GM18508 (cell line): ENCODE measurements at regions not wholly inside any gene's neighbourhood (a gene's known extent, or its start where the extent isn't known, plus 50 kb on each side); places are given as distances from the start of the nearest gene placed in this dataset.
"Not testable (repeated sequence)": the region's sequence is repeated elsewhere in the genome, so short reads cannot be mapped to it uniquely, and the experiment has no call there.

Experiments used
- ATAC-seq: cut with Tn5 transposase; IDR thresholded peaks from one replicate; pipeline ENCODE4 v1.9.1; 2021; ENCODE audit warnings: moderate number of reproducible peaks; ENCODE audit not compliant: insufficient read depth, unreplicated experiment

DNA sequence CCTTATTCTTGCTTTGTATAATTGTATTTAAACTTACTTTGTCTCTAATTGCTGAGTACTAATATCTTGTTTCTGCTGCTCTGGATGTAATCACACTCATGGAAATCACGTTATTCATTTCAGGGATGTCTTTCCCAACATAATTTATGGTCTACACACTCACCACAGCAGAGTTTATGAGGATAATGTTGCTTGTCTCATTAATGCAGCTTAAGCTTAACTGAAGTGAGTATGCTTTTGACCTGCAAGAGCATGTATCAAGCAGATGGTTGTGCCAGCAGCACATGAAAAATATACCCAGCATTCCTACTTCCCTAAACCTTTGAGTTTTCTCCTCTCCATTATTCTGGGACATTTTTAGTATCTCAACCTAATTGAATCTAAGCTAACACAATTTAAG lies 1080.9 kb downstream of the SLITRK5 start:
- no peak for ATAC-seq

DNA sequence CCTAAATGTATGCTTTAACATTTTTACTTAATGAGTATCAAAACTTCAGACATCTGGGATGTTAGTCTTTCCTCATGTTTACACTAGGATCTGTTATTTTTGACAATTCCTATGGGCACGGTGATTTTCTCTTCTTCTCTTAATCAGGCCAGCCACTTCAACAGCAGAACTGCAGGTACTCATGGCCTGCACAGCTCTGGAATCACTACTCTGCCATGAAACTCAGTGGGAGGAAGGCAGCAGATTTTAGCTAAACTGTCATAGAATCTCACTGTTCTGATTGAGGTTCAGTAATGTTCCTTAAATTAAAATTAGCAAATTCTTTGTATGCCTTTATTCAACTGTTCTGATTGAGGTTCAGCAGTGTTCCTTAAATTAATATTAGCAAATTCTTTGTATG lies 1083.0 kb downstream of the SLITRK5 start:
- no peak for ATAC-seq

DNA sequence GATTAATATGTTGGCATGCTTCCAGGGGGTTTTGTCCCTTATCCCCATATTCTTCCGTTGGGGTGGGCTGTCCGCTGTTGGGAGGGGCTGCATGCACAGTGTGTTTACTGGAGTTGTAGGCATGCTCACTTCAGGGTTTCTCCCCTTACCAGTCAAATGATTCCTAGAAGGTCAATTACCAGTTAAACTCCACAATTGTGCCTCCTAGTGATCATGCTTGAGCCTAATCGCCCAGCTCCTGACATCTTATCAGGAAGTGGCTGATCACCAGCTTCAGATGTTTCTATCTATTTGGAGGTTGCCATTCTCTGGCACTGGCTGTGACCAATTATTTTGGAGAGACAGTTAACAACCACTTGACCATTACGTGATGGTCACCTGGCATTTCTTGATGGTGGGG lies 1090.0 kb downstream of the SLITRK5 start:
- no peak for ATAC-seq

DNA sequence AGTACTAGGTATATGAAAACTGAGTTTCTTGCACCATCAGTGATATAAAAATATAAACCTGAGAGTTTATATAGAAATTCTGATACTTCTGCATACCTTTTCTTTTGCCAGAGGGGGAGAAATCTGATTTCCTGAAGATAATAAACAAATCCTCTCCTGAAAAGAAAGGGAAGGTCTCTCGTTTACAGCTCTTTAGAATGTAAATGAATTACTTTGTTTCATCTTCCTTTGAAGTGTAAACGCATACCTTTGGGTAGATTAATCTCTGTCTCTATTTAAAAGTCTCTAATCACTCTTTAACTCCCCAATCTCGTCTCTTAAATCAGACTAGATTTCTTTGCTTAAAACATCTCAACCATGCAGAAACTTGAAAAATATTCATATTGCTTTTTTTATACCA lies 1092.9 kb downstream of the SLITRK5 start:
- ATAC-seq = no peak

DNA sequence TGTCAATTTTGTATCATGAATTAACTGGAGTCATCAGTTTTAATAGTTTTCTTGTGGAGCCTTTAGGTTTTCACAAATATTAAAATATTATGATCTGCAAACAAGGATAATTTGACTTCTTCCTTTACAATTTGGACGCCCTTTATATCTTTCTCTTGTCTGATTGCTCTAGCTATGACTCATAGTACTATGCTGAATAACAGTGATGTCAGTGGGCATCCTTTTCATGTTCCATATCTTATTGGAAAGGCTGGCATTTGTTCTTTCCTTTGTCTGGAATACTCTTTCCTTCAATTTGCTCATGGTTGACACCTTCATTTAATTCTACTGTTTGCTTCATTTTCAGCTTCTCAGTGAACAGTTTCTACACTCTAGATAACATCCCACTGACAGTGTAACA lies 1129.3 kb downstream of the SLITRK5 start:
- no peak for ATAC-seq

DNA sequence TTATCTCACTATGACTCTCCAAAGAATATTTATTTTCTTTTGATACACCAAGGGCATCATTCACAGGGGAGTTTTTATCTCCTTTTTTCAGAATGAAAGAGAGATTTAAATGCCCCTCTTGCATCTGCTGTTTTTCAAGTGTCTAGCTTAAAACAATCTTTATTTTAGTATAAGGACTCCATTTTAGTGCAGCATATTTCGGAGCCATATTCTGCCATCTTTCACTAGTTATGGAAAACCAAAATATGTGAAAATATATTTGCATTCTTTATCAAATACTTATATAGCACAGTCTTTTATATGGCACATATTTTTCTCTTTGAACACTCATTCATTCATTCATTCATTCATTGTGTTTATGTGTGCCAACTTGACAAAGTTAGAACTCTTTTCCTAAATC lies 1130.2 kb downstream of the SLITRK5 start:
- ATAC-seq = no peak

DNA sequence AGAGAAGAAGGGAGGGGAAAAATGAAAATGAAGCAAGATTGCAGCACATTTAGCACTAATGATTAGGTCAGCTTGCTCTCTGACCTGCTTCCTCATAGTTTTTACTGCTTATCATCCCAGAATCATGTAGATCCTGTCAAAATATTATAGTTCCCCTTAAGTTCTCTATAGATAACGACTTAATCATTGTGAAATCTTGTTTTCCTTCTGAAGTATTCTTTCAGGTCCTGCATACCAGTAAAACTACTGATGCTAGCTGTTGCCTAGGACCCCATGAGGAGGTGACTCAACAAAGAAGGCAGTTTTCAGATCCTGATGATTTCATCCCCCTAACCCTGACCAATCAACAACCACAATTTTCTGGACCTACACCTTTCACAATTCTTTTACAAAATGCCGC lies 1131.7 kb downstream of the SLITRK5 start:
- ATAC-seq = no peak

DNA sequence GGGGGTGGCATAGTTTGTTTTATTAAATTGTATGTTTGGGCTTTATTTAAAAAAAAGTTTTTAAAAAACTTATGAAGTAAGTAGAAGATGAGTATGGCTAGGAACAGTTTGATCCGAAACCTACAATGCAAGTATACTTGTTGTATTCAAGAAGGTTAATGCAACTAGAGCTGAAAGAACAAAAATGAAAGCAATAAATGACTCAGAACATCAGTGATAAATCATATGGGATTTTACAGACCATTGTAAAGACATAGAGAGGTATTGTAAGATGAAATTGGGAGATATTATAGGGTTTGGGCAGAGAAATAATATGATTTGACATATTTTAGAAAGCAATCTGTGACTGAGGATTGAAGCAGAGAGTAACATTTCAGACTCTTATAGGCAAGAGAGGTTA lies 1135.3 kb downstream of the SLITRK5 start:
- ATAC-seq = no peak

DNA sequence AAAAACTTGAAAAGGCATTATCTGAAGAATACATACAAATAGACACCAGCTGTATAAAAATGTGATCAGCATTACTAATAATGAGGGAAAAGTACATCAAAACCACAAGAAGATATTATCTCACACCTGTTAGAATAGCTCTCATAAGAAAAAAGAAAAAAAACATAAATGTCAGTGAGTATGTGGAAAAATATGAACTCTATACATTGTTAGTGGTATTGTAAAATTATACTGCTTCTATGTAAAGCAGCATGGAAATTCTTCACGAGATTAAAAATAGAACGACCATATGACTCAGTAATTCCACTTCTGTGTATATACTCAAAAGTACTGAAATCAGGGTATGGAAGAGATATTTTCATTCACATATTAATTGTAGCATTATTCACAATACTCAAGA lies 1146.4 kb downstream of the SLITRK5 start:
- no peak for ATAC-seq

DNA sequence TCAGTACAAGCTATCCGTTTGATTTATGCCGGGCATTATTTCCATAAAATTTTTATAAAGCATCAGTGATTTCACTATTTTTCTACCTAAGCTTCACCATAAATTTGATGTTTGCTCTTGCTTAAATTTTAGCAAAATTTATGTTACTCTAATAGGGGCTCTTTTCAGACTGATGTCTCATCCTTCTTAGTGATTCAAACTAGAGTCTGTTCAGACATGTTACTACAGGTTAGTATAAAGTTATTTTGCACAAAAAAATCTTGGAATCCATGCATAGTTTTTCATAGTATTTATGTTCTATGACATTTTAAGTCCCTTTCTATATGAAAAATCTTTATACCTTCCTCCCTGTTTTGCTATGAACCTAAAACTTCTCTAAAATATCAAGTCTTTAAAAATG lies 1151.9 kb downstream of the SLITRK5 start:
- ATAC-seq = no peak

DNA sequence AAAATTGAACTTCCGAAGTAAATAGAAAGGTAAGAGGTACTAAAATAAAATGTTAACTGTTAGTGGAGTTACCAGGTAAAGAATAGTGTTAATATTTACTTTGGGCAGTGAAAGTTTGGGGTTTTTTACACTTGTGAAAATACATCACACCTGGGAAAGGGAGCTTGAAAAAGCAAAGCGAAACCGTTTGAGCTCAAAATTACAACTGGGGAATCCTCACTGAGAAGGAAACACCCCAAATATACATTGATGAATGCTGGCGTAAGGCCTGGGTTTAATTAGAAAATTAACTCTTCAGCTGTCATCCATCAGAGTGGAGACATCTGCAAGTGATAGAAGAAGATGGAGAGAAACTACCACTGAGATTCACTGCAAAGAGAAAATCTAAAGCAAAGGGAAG lies 1153.0 kb downstream of the SLITRK5 start:
- no peak for ATAC-seq

DNA sequence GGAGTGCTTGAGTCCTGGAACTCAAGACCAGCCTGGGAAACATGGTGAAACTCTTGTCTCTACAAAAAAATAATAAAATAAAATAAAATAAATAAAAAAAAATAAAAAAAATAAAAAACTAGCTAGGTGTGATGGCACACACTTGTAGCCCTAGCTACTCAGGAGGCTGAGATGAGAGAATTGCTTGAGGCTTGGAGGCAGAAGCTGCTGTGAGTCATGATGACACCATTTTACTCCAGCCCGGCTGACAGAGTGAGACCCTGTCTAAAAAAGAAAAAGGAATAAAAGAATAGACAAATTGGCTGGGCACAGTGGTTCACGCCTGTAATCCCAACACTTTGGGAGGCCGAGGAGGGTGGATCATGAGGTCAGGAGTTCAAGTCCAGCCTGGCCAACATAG lies 1168.9 kb downstream of the SLITRK5 start:
- ATAC-seq = no peak

DNA sequence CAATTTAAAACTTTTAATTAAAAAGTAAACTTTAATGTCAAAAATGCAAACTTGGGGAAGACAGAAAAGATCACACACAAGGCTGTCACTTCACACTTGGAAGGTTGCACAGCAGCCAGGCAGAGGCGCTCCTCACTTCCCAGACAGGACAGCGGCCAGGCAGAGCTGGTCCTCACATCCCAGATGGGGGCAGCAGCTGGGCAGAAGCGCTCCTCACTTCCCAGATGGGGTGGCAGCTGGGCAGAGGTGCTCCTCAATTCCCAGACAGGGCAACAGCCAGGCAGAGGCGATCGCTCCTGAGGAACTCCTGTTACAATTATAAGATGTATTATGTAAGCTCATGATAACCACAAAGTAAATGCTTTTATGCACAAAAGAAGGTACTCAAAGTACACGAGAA lies 1181.1 kb downstream of the SLITRK5 start:
- not testable (repeated sequence) for ATAC-seq

DNA sequence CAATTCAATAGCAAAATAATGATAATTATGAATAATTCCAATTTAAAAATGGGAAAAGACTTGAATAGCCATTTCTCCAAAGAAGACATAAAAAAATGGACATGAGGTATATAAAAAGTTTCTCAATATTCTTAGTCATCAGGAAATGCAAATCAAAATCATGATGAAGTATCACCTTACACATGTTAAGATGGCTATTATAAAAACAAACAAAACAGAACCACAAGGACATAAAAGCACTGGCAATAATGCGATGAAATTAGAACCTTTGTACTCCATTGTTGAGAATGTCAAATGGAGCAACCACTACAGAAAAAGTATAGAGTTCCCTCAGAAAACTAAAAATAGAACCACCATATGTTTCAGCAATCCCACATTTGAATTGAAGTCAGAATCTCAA lies 1186.1 kb downstream of the SLITRK5 start:
- ATAC-seq = no peak

DNA sequence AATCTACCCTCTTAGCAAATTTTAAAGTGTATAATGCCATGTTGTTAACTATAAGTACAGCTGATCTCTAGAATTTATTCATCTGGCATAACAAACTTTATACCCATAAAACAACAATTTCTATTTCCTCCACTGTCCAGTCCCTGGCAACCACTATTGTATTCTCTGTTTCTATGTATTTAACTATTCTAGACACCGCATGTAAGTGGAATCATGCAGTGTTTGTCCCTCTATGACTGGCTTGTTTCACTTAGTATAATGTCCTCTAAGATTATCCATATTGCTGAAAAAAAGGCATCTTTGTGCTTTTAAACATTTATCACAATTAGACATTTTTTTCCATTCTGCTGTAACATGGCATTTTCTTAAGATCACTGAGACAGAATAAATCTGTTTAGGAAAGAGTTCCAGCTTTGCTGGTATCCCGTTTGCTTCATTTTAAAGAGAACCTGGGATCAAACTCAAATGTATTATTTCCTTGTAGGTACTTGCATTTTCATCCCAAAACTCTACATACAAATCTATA lies 1191.0 kb downstream of the SLITRK5 start:
- ATAC-seq = no peak

DNA sequence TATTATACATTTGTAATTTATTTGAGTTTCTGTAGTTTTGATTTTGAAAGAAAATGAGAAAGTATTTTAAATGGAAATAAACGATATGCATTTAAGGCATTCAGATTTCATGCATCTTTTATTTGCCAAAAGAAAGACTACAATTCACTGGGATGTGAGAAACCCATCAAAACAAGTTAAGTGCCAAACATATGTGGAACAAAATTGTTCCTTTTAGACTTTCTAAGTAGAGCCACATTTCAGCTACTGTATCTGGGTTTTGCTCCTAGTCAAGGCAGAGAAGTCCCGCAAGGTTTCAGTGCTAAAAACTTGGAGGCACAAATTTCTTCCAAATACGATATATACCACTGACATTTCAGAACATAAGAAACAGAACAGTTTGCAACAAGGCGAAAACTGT lies 1191.9 kb downstream of the SLITRK5 start:
- ATAC-seq = no peak

DNA sequence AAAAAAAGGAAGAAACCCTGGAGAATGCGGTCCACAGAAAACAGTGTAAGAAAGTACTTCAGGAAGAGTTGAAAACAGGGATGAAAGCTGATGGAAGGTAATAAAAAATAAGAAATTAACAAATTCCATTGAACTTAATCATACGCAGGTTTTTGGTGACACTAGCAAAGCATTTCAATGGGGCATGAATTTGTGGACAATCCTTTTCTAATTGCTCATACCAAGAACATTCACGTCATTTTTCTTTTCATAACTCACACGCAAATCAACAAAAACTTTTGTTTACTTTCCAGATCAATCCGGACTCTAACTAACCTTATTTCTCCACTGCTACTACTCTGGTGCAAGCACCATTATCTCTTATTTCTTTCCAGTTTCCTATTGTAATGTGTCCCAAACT lies 1195.0 kb downstream of the SLITRK5 start:
- ATAC-seq = no peak

DNA sequence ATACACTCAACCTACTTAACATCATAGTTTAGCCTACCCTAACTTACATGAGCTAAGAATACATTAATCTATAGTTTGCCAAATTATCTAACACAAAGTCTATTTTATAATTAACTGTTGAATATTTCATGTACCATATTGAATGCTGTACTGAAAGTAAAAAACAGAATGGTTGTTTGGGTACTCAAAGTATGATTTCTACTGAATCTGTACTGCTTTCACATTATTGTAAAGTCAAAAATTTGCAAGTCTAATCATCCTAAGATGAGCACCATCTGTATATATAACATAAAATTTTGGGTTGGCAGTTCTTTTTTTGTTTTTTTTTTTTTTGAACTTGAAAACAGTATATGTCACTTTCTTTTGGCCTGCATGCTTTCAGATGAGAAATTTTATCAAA lies 1212.6 kb downstream of the SLITRK5 start:
- ATAC-seq = no peak

DNA sequence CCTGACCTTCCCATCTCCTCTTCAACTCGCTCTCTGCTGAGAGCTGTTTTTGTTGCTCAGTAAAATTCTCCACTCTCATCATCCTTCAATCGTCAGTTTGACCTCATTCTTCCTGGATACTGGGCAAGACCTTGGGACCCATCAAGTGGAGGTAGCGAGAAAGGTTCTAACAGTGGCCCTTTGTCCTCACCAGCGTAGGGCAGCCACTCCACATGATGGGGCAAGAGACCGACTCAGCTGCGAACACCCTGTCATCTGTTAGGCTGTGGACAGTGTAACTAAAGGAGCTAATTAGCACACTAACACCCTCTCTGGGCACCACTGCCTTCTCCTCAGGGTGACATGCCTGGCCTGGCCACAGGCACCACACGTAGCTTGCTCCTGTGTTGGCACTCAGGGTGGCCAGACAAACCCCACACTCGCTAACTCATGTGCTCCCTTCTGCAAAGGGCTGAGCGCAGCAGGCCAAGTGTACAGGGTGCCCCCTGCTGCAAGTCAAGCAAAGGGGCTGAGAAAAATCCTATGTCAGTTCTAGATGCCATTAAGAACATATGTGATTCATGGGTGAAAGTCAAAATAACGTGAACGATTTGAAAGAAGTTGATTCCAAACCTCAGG lies 1216.0 kb downstream of the SLITRK5 start:
- ATAC-seq = no peak

DNA sequence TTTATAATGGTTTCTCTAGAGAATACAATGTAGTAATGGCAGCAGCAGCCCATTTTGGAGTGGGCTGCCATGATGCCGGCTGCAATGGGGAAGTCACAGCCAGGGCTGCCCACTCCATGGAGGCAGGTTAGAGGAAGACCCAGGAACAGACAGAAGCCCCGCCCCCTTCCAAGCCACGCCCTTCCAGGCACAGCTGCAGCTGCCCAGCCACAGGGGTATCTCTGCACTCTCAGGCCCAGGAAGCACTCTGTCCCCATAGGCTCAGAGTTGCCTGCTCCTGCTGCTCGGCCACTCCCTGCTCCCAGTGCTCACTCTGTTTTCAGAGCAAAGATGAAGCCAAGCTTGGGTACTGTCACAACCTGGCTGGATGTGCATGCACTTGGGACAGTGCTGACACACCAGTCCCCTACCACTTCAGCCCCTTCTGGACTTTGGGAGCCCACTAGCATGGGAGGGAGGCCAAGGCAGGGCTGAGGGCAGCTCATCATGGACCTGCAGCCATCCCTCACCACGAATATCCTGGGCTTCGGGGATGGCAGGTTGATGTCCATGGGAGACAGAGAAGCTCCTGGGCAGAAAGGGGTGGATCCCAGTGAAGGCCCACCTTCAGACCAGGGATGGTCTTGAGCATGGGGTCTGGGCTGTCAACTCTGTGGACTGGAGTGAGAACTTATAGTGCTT lies 1224.2 kb downstream of the SLITRK5 start:
- no peak for ATAC-seq

DNA sequence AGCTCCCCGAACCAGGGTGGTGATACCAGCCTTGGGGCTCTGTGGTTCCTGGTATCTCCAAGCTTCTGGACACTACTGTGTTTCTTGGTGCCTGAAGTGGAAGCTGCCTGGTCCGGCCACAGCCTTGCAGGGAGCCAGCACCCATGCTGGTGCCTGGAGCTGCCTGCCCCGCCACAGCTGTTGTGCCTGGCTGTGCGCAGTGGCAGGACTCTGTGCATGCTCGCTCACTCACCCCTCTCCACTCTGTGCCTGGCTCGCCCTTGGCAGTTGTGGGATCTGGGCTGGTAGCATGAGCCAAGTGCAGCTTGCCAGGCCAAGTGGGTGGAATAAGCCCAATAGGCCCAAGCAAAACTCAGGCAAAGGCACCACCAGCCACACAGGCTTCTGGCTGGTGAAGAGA lies 1225.3 kb downstream of the SLITRK5 start:
- no peak for ATAC-seq

DNA sequence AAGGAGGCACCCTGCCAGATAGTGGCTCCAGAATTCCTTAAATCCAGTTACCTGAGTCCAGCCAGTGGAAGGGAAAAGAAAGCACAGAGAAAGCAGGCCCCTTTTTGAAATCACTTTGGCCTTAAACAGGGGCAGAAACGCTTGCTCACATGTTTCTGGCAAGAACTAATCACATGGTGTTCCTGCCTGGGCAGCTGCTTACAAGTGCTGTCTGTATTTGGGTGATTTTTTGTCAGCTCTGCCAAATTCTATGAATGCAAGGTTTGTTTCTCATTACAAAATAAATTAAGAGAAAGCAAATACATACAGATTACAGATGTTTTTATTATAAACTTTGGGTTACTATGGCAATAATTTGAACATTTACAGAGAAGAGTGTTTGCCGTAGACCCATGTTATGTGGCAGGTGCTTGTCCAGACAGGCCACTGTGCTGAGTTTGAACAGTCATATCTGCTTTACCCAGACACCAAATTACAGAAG lies 1237.8 kb downstream of the SLITRK5 start:
- ATAC-seq = no peak
